Endothelial cell of umbilical vein (primary cell): ENCODE measurements at regions not wholly inside any gene's neighbourhood (a gene's known extent, or its start where the extent isn't known, plus 50 kb on each side); places are given as distances from the start of the nearest gene placed in this dataset.

Experiments used
- BruUV-seq: library from RNA; stranded (reverse); fragments of 400-500 nt; replicated peaks from 2 replicates; lab custom pipeline; 2021; lab: Mats Ljungman, UMichigan
- CTCF ChIA-PET: fragments of 300-600, 350-600 bp; sonication (Branson Sonifier 250); formaldehyde crosslinking; loops from one replicate; lab custom pipeline; 2021; ENCODE audit warnings: antibody characterized with exemption, inconsistent platforms; lab: Charles Lee
- POLR2A ChIA-PET: fragments of 300-600, 350-600 bp; sonication (Branson Sonifier 250); formaldehyde crosslinking; loops from one replicate; lab custom pipeline; 2021; ENCODE audit warnings: antibody characterized with exemption, inconsistent platforms; lab: Charles Lee
- DNase-seq: peaks from one replicate; pipeline ENCODE4 v3.0.0-alpha.2; 2011; ENCODE audit warnings: low read depth, low spot score
- FAIRE-seq: peaks from 2 replicates; lab custom pipeline; 2011; peaks lifted over from hg19 to GRCh38; lab: Jason Lieb, UNC
- H2AFZ ChIP-seq: 2 replicates; pipeline ENCODE4 v1.6.0; 2012; ENCODE audit warnings: low read depth, low read length, control low read depth, inconsistent platforms
- H3K27ac ChIP-seq: 2 replicates; pipeline ENCODE4 v1.5.1; 2011; ENCODE audit warnings: low read depth, mild to moderate bottlenecking, control low read depth, low read length, moderate library complexity; ENCODE audit not compliant: insufficient read depth
- H3K27me3 ChIP-seq, 2 experiments: 2 replicates each; pipeline versions ENCODE4 v1.6.0 to v1.6.1; 2011; ENCODE audit warnings: low read length in 2 of 2, mixed read lengths in 1 of 2; ENCODE audit not compliant: control insufficient read depth in 2 of 2, insufficient read depth in 2 of 2
- H3K36me3 ChIP-seq, 2 experiments: 2 replicates in 1 of 2; 3 replicates in 1 of 2; pipeline ENCODE4 v1.5.1; 2011; ENCODE audit warnings: low read length in 2 of 2, mild to moderate bottlenecking in 1 of 2, moderate library complexity in 1 of 2; ENCODE audit not compliant: control insufficient read depth in 2 of 2, insufficient read depth in 2 of 2; ENCODE audit errors: extremely low read depth in 1 of 2
- H3K4me1 ChIP-seq: 3 replicates; pipeline ENCODE4 v1.5.1; 2011; ENCODE audit warnings: mild to moderate bottlenecking, low read length; ENCODE audit not compliant: control insufficient read depth, insufficient read depth; ENCODE audit errors: extremely low read depth
- H3K4me2 ChIP-seq: 2 replicates; pipeline ENCODE4 v1.6.1; 2011; ENCODE audit warnings: low read length, control low read depth, mixed read lengths; ENCODE audit not compliant: insufficient read depth
- H3K4me3 ChIP-seq, 3 experiments: fragments of 200-600 bp in 1 of 3; sonication (generic), shearing (Covaris generic) in 1 of 3; replicated peaks in 1 of 3; 2 replicates each; pipeline ENCODE4 v1.5.1; 2011 to 2016; ENCODE audit warnings: control low read depth in 3 of 3, low read length in 3 of 3, mild to moderate bottlenecking in 2 of 3, inconsistent platforms in 1 of 3, low read depth in 1 of 3, moderate library complexity in 1 of 3; ENCODE audit not compliant: insufficient read depth in 1 of 3
- H3K79me2 ChIP-seq: 2 replicates; pipeline ENCODE4 v1.6.0; 2012; ENCODE audit warnings: low read length, inconsistent platforms; ENCODE audit not compliant: control insufficient read depth, insufficient read depth
- H3K9ac ChIP-seq: replicated peaks from 2 replicates; pipeline ENCODE3; 2011; ENCODE audit warnings: low read length, control low read depth; ENCODE audit not compliant: insufficient read depth; ENCODE audit errors: extremely low read depth
- H3K9me1 ChIP-seq: replicated peaks from 3 replicates; pipeline ENCODE4 v1.6.0; 2011; ENCODE audit warnings: mild to moderate bottlenecking, low read length; ENCODE audit not compliant: control insufficient read depth, insufficient read depth; ENCODE audit errors: extremely low read depth
- H3K9me3 ChIP-seq: replicated peaks from 2 replicates; pipeline ENCODE4 v1.5.1; 2012; ENCODE audit warnings: low read length, inconsistent platforms; ENCODE audit not compliant: control insufficient read depth, insufficient read depth
- H4K20me1 ChIP-seq: replicated peaks from 2 replicates; pipeline ENCODE3; 2011; ENCODE audit warnings: mild to moderate bottlenecking, low read length; ENCODE audit not compliant: control insufficient read depth, insufficient read depth; ENCODE audit errors: extremely low read depth
- CTCF ChIP-seq, 2 donors: IDR thresholded peaks; 1 replicate in 1 of 2; 2 replicates in 1 of 2; pipeline ENCODE4 v1.5.1; 2011; ENCODE audit warnings: low read length in 2 of 2, mild to moderate bottlenecking in 2 of 2, moderate library complexity in 2 of 2, control low read depth in 1 of 2, inconsistent platforms in 1 of 2, low read depth in 1 of 2; ENCODE audit not compliant: insufficient read depth in 1 of 2; ENCODE audit errors: extremely low read depth in 1 of 2
- EZH2 ChIP-seq: IDR thresholded peaks from 2 replicates; pipeline ENCODE4 v1.6.1; 2012; ENCODE audit warnings: borderline replicate concordance, low read depth, mild to moderate bottlenecking, moderate library complexity, low read length, inconsistent platforms; ENCODE audit not compliant: severe bottlenecking
- FOS ChIP-seq: IDR thresholded peaks from 2 replicates; pipeline ENCODE4 v1.6.1; 2011; ENCODE audit warnings: mild to moderate bottlenecking, low read length, moderate library complexity, borderline replicate concordance; ENCODE audit not compliant: insufficient read depth
- GATA2 ChIP-seq: IDR thresholded peaks from 2 replicates; pipeline ENCODE4 v1.7.0; 2011; ENCODE audit warnings: low read depth, mild to moderate bottlenecking, moderate library complexity, mixed read lengths, low read length; ENCODE audit not compliant: insufficient read length, insufficient read depth
- JUN ChIP-seq: IDR thresholded peaks from 2 replicates; pipeline ENCODE4 v1.6.1; 2011; ENCODE audit warnings: borderline replicate concordance, low read depth; ENCODE audit not compliant: insufficient read length, insufficient read depth
- MAX ChIP-seq: IDR thresholded peaks from 2 replicates; pipeline ENCODE4 v1.6.1; 2011; ENCODE audit not compliant: insufficient read depth, insufficient read length
- MYC ChIP-seq: IDR thresholded peaks from one replicate; pipeline ENCODE4 v1.6.1; 2011; ENCODE audit warnings: mild to moderate bottlenecking, low read depth, low read length
- POLR2A ChIP-seq: IDR thresholded peaks from 2 replicates; pipeline ENCODE4 v1.6.1; 2012; ENCODE audit warnings: low read depth, mild to moderate bottlenecking, control low read depth, low read length
- POLR2AphosphoS5 ChIP-seq: IDR thresholded peaks from 2 replicates; pipeline ENCODE4 v1.6.1; 2012; ENCODE audit warnings: low read depth, mild to moderate bottlenecking, control low read depth, low read length, moderate library complexity; ENCODE audit not compliant: insufficient read depth
- dilution Hi-C: fragments of 300-500 bp; cut with MboI; formaldehyde crosslinking; loops from one replicate; pipeline ENCODE4 v1.15.0; 2019; ENCODE audit warnings: low sequenced_read_pairs; ENCODE audit not compliant: extremely low pct_ligation_motif_present
- intact Hi-C: fragments of 100-400 bp; cut with micrococcal nuclease; formaldehyde crosslinking; loops from one replicate; pipeline ENCODE4 v1.10.0; 2022

GRCh38 chr22:22812031-22812905, 75.3 kb upstream of the IGLL5 start:
- FAIRE-seq (no peak), DNase-seq (no peak)
- Histone ChIP-seq H3K27ac (no peak overlapping the region), H3K4me3 (no peak overlapping the region), H4K20me1 (no peaks in the 10 kb centered on the region), H3K9me1 (no peaks in the 10 kb centered on the region), H3K9me3 (no peaks in the 10 kb centered on the region), H3K9ac (no peak overlapping the region), H3K36me3 (no peaks in the 10 kb centered on the region), H3K27me3 (peaks cover 2 to 8% of the 10 kb centered on the region in 2 experiments), H3K79me2 (no peaks in the 10 kb centered on the region), H3K4me2 (no peak overlapping the region), H3K4me1 (no peaks in the 10 kb centered on the region), H2AFZ (no peak overlapping the region)
- TF ChIP-seq POLR2A (no peak), EZH2 (no peak), GATA2 (no peak), POLR2AphosphoS5 (no peak), JUN (no peak), CTCF (IDR thresholded peaks at IDR 0.05; ENCODE audit: extremely low read depth in 1 of 2, insufficient read depth in 1 of 2, low read depth in 1 of 2, low read length in 2 of 2) (no peak), MAX (no peak), FOS (no peak), MYC (no peak)
- ChIA-PET CTCF (interaction anchor here (1.0 to 5.2 kb wide), 3 partner anchors 24 to 72 kb away, joined by 4 to 72 read pairs (median 4); no protein-coding TSS in a partner anchor), POLR2A (no interaction called here)
- no TSS peak for BruUV-seq
- dilution Hi-C loops (no loop called here), intact Hi-C loops (no loop called here)
